ENCODE measurements at regions not wholly inside any gene's neighbourhood (a gene's known extent, or its start where the extent isn't known, plus 50 kb on each side); places are given as distances from the start of the nearest gene placed in this dataset.

- H3K36me3 ChIP-seq (ENCODE audit: control insufficient read depth in 2 of 2, insufficient read depth in 2 of 2, low read length in 1 of 2), result no peaks in the 10 kb centered on the region
- WGBS, result 95% methylated on average over 1 of the region's 1 CpG
These were observed 636.9 kb downstream of the TAFA4 start for GRCh38 chr3:68295457-68295856.

GRCh38 chr3:68290333-68290732 is 635.9 kb upstream of the SUCLG2 start:
- H3K9me3 ChIP-seq (ENCODE audit: control insufficient read depth in 2 of 2, insufficient read depth in 1 of 2, low read length in 1 of 2), result no peaks in the 10 kb centered on the region
- no peak overlapping the region for H3K4me3 ChIP-seq (ENCODE audit: low read length in 2 of 2)

More at GRCh38 chr3:68295457-68295856, 636.9 kb downstream of the TAFA4 start:
- Histone ChIP-seq H3K9me3 (ENCODE audit: control insufficient read depth in 2 of 2, insufficient read depth in 1 of 2, low read length in 1 of 2) (peaks cover 0 to 5% of the 10 kb centered on the region in 2 donors), H3K4me3 (ENCODE audit: low read length in 2 of 2) (no peak overlapping the region), H3K27me3 (ENCODE audit: control insufficient read depth in 2 of 2, insufficient read depth in 1 of 2, low read length in 1 of 2) (no peaks in the 10 kb centered on the region), H3K27ac (ENCODE audit: low read depth in 1 of 2, low read length in 1 of 2) (no peak overlapping the region), H3K4me1 (ENCODE audit: control insufficient read depth in 2 of 2, insufficient read depth in 2 of 2, low read length in 2 of 2) (no peaks in the 10 kb centered on the region)
- no peak for DNase-seq (ENCODE audit: low read depth in 6 of 9, low spot score in 9 of 9)

GRCh38 chr3:68288085-68288484 is 633.7 kb upstream of the SUCLG2 start:
- Histone ChIP-seq H3K4me1 (ENCODE audit: control insufficient read depth in 2 of 2, insufficient read depth in 2 of 2, low read length in 2 of 2) (no peaks in the 10 kb centered on the region), H3K9me3 (ENCODE audit: control insufficient read depth in 2 of 2, insufficient read depth in 1 of 2, low read length in 1 of 2) (no peaks in the 10 kb centered on the region), H3K27me3 (ENCODE audit: control insufficient read depth in 2 of 2, insufficient read depth in 1 of 2, low read length in 1 of 2) (no peaks in the 10 kb centered on the region), H3K4me3 (ENCODE audit: low read length in 2 of 2) (no peak overlapping the region), H3K36me3 (ENCODE audit: control insufficient read depth in 2 of 2, insufficient read depth in 2 of 2, low read length in 1 of 2) (no peaks in the 10 kb centered on the region), H3K27ac (ENCODE audit: low read depth in 1 of 2, low read length in 1 of 2) (no peak overlapping the region)
- 88% methylated on average over 8 of the region's 8 CpGs for WGBS
- no peak for DNase-seq (ENCODE audit: low read depth in 6 of 9, low spot score in 9 of 9)

More at GRCh38 chr3:68290333-68290732, 635.9 kb upstream of the SUCLG2 start:
- no peak for DNase-seq (ENCODE audit: low read depth in 6 of 9, low spot score in 9 of 9)
- no peaks in the 10 kb centered on the region for H3K27me3 ChIP-seq (ENCODE audit: control insufficient read depth in 2 of 2, insufficient read depth in 1 of 2, low read length in 1 of 2)
- no peaks in the 10 kb centered on the region for H3K36me3 ChIP-seq (ENCODE audit: control insufficient read depth in 2 of 2, insufficient read depth in 2 of 2, low read length in 1 of 2)
- H3K4me1 ChIP-seq (ENCODE audit: control insufficient read depth in 2 of 2, insufficient read depth in 2 of 2, low read length in 2 of 2), result no peaks in the 10 kb centered on the region
- no peak overlapping the region for H3K27ac ChIP-seq (ENCODE audit: low read depth in 1 of 2, low read length in 1 of 2)

- Histone ChIP-seq H3K4me3 (ENCODE audit: low read length in 2 of 2) (no peak overlapping the region), H3K4me1 (ENCODE audit: control insufficient read depth in 2 of 2, insufficient read depth in 2 of 2, low read length in 2 of 2) (no peaks in the 10 kb centered on the region), H3K27ac (ENCODE audit: low read depth in 1 of 2, low read length in 1 of 2) (no peak overlapping the region), H3K27me3 (ENCODE audit: control insufficient read depth in 2 of 2, insufficient read depth in 1 of 2, low read length in 1 of 2) (no peaks in the 10 kb centered on the region), H3K36me3 (ENCODE audit: control insufficient read depth in 2 of 2, insufficient read depth in 2 of 2, low read length in 1 of 2) (no peaks in the 10 kb centered on the region), H3K9me3 (ENCODE audit: control insufficient read depth in 2 of 2, insufficient read depth in 1 of 2, low read length in 1 of 2) (no peaks in the 10 kb centered on the region)
- WGBS, result 90% methylated on average over 8 of the region's 8 CpGs
- no peak for DNase-seq (ENCODE audit: low read depth in 6 of 9, low spot score in 9 of 9)
These were observed 632.7 kb upstream of the SUCLG2 start for GRCh38 chr3:68287101-68287500.

DNA sequence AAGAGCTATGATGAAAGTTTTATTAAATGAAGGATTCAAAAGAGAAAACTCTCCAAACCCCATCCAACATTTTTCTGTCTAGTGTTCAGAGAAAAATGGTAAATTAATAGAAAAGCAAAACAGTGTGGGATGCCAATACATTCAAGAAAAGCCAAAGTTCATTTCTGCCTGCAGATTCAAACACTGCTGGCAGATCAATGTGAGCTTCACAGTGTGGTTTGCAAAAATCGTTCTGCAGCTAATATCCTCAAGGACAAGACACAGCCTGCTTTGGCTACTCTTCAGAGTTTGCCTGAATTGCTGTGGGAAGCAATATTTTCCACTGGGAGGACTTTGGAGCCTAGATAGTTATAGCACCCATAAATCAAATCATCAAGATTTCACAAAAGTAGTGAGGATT is 619.9 kb upstream of the SUCLG2 start:
- Histone ChIP-seq H3K4me1 (ENCODE audit: control insufficient read depth in 2 of 2, insufficient read depth in 2 of 2, low read length in 2 of 2) (no peaks in the 10 kb centered on the region), H3K27me3 (ENCODE audit: control insufficient read depth in 2 of 2, insufficient read depth in 1 of 2, low read length in 1 of 2) (no peaks in the 10 kb centered on the region), H3K27ac (ENCODE audit: low read depth in 1 of 2, low read length in 1 of 2) (no peak overlapping the region), H3K9me3 (ENCODE audit: control insufficient read depth in 2 of 2, insufficient read depth in 1 of 2, low read length in 1 of 2) (no peaks in the 10 kb centered on the region), H3K4me3 (ENCODE audit: low read length in 2 of 2) (no peak overlapping the region), H3K36me3 (ENCODE audit: control insufficient read depth in 2 of 2, insufficient read depth in 2 of 2, low read length in 1 of 2) (no peaks in the 10 kb centered on the region)
- DNase-seq (ENCODE audit: low read depth in 6 of 9, low spot score in 9 of 9), result no peak
- WGBS, result 51% methylated on average over 1 of the region's 1 CpG

GRCh38 chr3:68271145-68271544 is 616.7 kb upstream of the SUCLG2 start:
- H3K27ac ChIP-seq (ENCODE audit: low read depth in 1 of 2, low read length in 1 of 2), result no peak overlapping the region

DNA sequence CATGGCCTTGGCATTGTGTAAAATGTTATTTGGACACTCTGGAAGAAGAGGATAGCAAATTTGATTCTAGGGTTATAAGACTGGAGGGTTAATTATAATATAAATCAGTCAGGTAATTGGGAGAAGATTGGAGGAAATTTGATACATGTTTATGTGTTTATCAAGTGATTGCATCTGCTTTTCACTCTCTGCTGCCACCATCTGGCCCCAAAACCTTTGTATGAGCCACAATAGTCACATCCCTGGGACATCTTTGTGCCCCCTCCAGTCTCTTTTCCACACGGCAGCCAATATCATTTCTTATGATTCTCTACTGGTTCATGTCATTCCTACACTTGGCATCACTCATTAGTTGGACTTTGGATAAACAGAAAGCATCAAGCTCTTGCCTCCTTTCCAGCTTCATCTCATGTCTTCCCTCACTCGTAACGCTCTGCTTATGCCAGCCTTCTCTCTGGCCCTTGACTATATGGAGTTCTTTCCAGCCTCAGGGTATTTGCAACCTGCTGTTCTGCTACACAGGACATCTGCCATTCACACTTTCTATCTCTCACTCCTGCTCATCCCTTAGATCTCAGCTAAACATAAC is 602.3 kb upstream of the SUCLG2 start:
- 79% methylated on average over 3 of the region's 3 CpGs for whole genome bisulfite sequencing
- Histone ChIP-seq H3K36me3 (ENCODE audit: control insufficient read depth in 2 of 2, insufficient read depth in 2 of 2, low read length in 1 of 2) (no peaks in the 10 kb centered on the region), H3K27me3 (ENCODE audit: control insufficient read depth in 2 of 2, insufficient read depth in 1 of 2, low read length in 1 of 2) (no peaks in the 10 kb centered on the region), H3K4me1 (ENCODE audit: control insufficient read depth in 2 of 2, insufficient read depth in 2 of 2, low read length in 2 of 2) (no peaks in the 10 kb centered on the region), H3K27ac (ENCODE audit: low read depth in 1 of 2, low read length in 1 of 2) (no peak overlapping the region), H3K9me3 (ENCODE audit: control insufficient read depth in 2 of 2, insufficient read depth in 1 of 2, low read length in 1 of 2) (no peaks in the 10 kb centered on the region), H3K4me3 (ENCODE audit: low read length in 2 of 2) (no peak overlapping the region)
- no peak for DNase-seq (ENCODE audit: low read depth in 6 of 9, low spot score in 9 of 9)

More at GRCh38 chr3:68271145-68271544, 616.7 kb upstream of the SUCLG2 start:
- no peak overlapping the region for H3K4me3 ChIP-seq (ENCODE audit: low read length in 2 of 2)
- H3K4me1 ChIP-seq (ENCODE audit: control insufficient read depth in 2 of 2, insufficient read depth in 2 of 2, low read length in 2 of 2), result no peaks in the 10 kb centered on the region
- no peak for DNase-seq (ENCODE audit: low read depth in 6 of 9, low spot score in 9 of 9)
- H3K36me3 ChIP-seq (ENCODE audit: control insufficient read depth in 2 of 2, insufficient read depth in 2 of 2, low read length in 1 of 2), result no peaks in the 10 kb centered on the region
- H3K9me3 ChIP-seq (ENCODE audit: control insufficient read depth in 2 of 2, insufficient read depth in 1 of 2, low read length in 1 of 2), result no peaks in the 10 kb centered on the region
- WGBS, result 85% methylated on average over 2 of the region's 2 CpGs
- no peaks in the 10 kb centered on the region for H3K27me3 ChIP-seq (ENCODE audit: control insufficient read depth in 2 of 2, insufficient read depth in 1 of 2, low read length in 1 of 2)

DNA sequence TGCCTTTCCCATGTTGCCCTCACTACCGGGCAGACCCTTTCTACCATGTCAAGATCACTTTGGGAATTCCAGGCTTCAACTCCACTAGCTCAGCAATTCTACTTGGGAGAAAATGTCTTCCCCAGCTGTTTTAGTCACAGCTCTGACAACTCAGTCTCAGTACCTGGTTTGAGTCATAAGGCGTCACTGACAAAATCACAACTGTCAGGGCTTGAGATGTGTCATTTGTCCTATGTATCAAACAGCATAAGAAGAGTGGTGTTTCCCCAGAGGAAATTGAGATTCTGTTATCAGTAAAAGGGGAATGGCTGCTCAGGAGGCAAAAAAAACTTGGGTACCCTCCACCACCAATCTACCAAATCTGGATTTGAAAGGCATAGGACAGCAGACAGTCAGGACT is 594.9 kb upstream of the SUCLG2 start:
- Histone ChIP-seq H3K4me3 (ENCODE audit: low read length in 2 of 2) (no peak overlapping the region), H3K4me1 (ENCODE audit: control insufficient read depth in 2 of 2, insufficient read depth in 2 of 2, low read length in 2 of 2) (no peaks in the 10 kb centered on the region), H3K27ac (ENCODE audit: low read depth in 1 of 2, low read length in 1 of 2) (no peak overlapping the region), H3K9me3 (ENCODE audit: control insufficient read depth in 2 of 2, insufficient read depth in 1 of 2, low read length in 1 of 2) (no peaks in the 10 kb centered on the region), H3K27me3 (ENCODE audit: control insufficient read depth in 2 of 2, insufficient read depth in 1 of 2, low read length in 1 of 2) (no peaks in the 10 kb centered on the region), H3K36me3 (ENCODE audit: control insufficient read depth in 2 of 2, insufficient read depth in 2 of 2, low read length in 1 of 2) (no peaks in the 10 kb centered on the region)
- WGBS, result 94% methylated on average over 2 of the region's 2 CpGs
- DNase-seq (ENCODE audit: low read depth in 6 of 9, low spot score in 9 of 9), result no peak

GRCh38 chr3:68242606-68243005 is 588.2 kb upstream of the SUCLG2 start:
- Histone ChIP-seq H3K27me3 (ENCODE audit: control insufficient read depth in 2 of 2, insufficient read depth in 1 of 2, low read length in 1 of 2) (no peaks in the 10 kb centered on the region), H3K4me3 (ENCODE audit: low read length in 2 of 2) (no peak overlapping the region), H3K27ac (ENCODE audit: low read depth in 1 of 2, low read length in 1 of 2) (no peak overlapping the region), H3K4me1 (ENCODE audit: control insufficient read depth in 2 of 2, insufficient read depth in 2 of 2, low read length in 2 of 2) (no peaks in the 10 kb centered on the region), H3K9me3 (ENCODE audit: control insufficient read depth in 2 of 2, insufficient read depth in 1 of 2, low read length in 1 of 2) (no peaks in the 10 kb centered on the region), H3K36me3 (ENCODE audit: control insufficient read depth in 2 of 2, insufficient read depth in 2 of 2, low read length in 1 of 2) (no peaks in the 10 kb centered on the region)
- 84% methylated on average over 1 of the region's 1 CpG for WGBS
- DNase-seq (ENCODE audit: low read depth in 6 of 9, low spot score in 9 of 9), result no peak

- 8% methylated on average over 1 of the region's 1 CpG for WGBS
- DNase-seq (ENCODE audit: low read depth in 6 of 9, low spot score in 9 of 9), result no peak
- Histone ChIP-seq H3K27me3 (ENCODE audit: control insufficient read depth in 2 of 2, insufficient read depth in 1 of 2, low read length in 1 of 2) (no peaks in the 10 kb centered on the region), H3K36me3 (ENCODE audit: control insufficient read depth in 2 of 2, insufficient read depth in 2 of 2, low read length in 1 of 2) (no peaks in the 10 kb centered on the region), H3K4me3 (ENCODE audit: low read length in 2 of 2) (no peak overlapping the region), H3K9me3 (ENCODE audit: control insufficient read depth in 2 of 2, insufficient read depth in 1 of 2, low read length in 1 of 2) (no peaks in the 10 kb centered on the region), H3K4me1 (ENCODE audit: control insufficient read depth in 2 of 2, insufficient read depth in 2 of 2, low read length in 2 of 2) (no peaks in the 10 kb centered on the region), H3K27ac (ENCODE audit: low read depth in 1 of 2, low read length in 1 of 2) (no peak overlapping the region)
These were observed 585.1 kb upstream of the SUCLG2 start for GRCh38 chr3:68239542-68239941.
